ENCODE measurements at regions not wholly inside any gene's neighbourhood (a gene's known extent, or its start where the extent isn't known, plus 50 kb on each side); places are given as distances from the start of the nearest gene placed in this dataset.
"Not testable (repeated sequence)": the region's sequence is repeated elsewhere in the genome, so short reads cannot be mapped to it uniquely, and the experiment has no call there.

GRCh38 chr9:78874061-78874460, 577.1 kb downstream of the PSAT1 start:
- no peak for DNase-seq

GRCh38 chr9:78879324-78880100, 582.6 kb downstream of the PSAT1 start:
- DNase-seq = no peak

GRCh38 chr9:78881295-78881694, 584.4 kb downstream of the PSAT1 start:
- no peak for DNase-seq

- no peak for DNase-seq
Measured at GRCh38 chr9:78882481-78882880, 585.6 kb downstream of the PSAT1 start.

GRCh38 chr9:78884611-78885150, 587.8 kb downstream of the PSAT1 start:
- DNase-seq = no peak

GRCh38 chr9:78892182-78892581, 595.3 kb downstream of the PSAT1 start:
- DNase-seq = no peak

- no peak for DNase-seq
Measured at GRCh38 chr9:78892769-78893168, 595.8 kb downstream of the PSAT1 start.

- no peak for DNase-seq
Measured at GRCh38 chr9:78893774-78894401, 597.0 kb downstream of the PSAT1 start.

GRCh38 chr9:78896479-78896878, 599.6 kb downstream of the PSAT1 start:
- no peak for DNase-seq

GRCh38 chr9:78898234-78898633, 601.3 kb downstream of the PSAT1 start:
- DNase-seq = no peak

- DNase-seq = no peak
Measured at GRCh38 chr9:78899006-78899405, 602.1 kb downstream of the PSAT1 start.

- DNase-seq = no peak
Measured at GRCh38 chr9:78900500-78900899, 603.6 kb downstream of the PSAT1 start.

- DNase-seq = no peak
Measured at GRCh38 chr9:78902051-78902450, 605.1 kb downstream of the PSAT1 start.

GRCh38 chr9:78903581-78903980, 606.7 kb downstream of the PSAT1 start:
- DNase-seq = no peak

- no peak for DNase-seq
Measured at GRCh38 chr9:78904686-78905085, 607.8 kb downstream of the PSAT1 start.

- DNase-seq = no peak
Measured at GRCh38 chr9:78905387-78905786, 608.5 kb downstream of the PSAT1 start.

- DNase-seq = no peak
Measured at GRCh38 chr9:78905986-78906755, 609.2 kb downstream of the PSAT1 start.

- no peak for DNase-seq
Measured at GRCh38 chr9:78909566-78909965, 612.6 kb downstream of the PSAT1 start.

GRCh38 chr9:78916884-78917283, 620.0 kb downstream of the PSAT1 start:
- DNase-seq = not testable (repeated sequence)

GRCh38 chr9:78918976-78919375, 622.1 kb downstream of the PSAT1 start:
- no peak for DNase-seq

- DNase-seq = no peak
Measured at GRCh38 chr9:78919701-78920100, 622.8 kb downstream of the PSAT1 start.

GRCh38 chr9:78921341-78921740, 624.4 kb downstream of the PSAT1 start:
- DNase-seq = no peak

- DNase-seq = no peak
Measured at GRCh38 chr9:78923966-78924659, 627.2 kb downstream of the PSAT1 start.
